ENCODE measurements at regions not wholly inside any gene's neighbourhood (a gene's known extent, or its start where the extent isn't known, plus 50 kb on each side); places are given as distances from the start of the nearest gene placed in this dataset.

DNA sequence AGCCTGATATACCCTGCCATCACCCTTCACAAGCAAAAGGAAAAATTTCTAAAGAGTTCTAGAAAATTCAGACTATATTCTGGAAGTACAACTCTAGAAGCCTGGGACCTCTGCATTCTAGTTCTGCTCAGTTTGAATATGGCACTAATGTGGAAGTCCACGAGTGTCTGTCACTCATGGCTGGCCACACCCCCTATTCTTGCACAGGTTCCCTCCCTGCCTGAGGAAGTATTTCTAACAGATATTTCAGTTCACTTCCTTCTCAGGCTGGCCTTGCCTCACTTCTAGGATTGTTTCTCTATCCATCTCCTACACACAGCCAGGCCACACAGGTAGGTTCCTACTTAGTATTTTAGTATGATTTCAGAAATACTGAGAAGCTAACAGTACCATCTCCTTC, 67.4 kb downstream of the PHLDA1 start:
- TF ChIP-seq, protein P1, sequence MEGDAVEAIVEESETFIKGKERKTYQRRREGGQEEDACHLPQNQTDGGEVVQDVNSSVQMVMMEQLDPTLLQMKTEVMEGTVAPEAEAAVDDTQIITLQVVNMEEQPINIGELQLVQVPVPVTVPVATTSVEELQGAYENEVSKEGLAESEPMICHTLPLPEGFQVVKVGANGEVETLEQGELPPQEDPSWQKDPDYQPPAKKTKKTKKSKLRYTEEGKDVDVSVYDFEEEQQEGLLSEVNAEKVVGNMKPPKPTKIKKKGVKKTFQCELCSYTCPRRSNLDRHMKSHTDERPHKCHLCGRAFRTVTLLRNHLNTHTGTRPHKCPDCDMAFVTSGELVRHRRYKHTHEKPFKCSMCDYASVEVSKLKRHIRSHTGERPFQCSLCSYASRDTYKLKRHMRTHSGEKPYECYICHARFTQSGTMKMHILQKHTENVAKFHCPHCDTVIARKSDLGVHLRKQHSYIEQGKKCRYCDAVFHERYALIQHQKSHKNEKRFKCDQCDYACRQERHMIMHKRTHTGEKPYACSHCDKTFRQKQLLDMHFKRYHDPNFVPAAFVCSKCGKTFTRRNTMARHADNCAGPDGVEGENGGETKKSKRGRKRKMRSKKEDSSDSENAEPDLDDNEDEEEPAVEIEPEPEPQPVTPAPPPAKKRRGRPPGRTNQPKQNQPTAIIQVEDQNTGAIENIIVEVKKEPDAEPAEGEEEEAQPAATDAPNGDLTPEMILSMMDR (IDR thresholded peaks at IDR 0.05): no peak
- no peak for TF ChIP-seq POLR2A (IDR thresholded peaks at IDR 0.05)

All from heart left ventricle (tissue), 13 donors.